Thyroid gland (tissue), 4 donors: ENCODE measurements at regions not wholly inside any gene's neighbourhood (a gene's known extent, or its start where the extent isn't known, plus 50 kb on each side); places are given as distances from the start of the nearest gene placed in this dataset.

ENCODE experiments used
- CTCF ChIP-seq, 6 experiments: fragments of 200-600 bp in 3 of 6; fragments of 450-650 bp in 3 of 6; sonication (generic) in 3 of 6; IDR thresholded peaks; one replicate each; pipeline ENCODE4 v1.5.1; 2016 to 2019; ENCODE audit warnings: antibody characterized with exemption in 6 of 6, mild to moderate bottlenecking in 2 of 6, inconsistent platforms in 1 of 6, moderate library complexity in 1 of 6
- POLR2A ChIP-seq, 2 donors: fragments of 450-650 bp; IDR thresholded peaks; one replicate each; pipeline ENCODE4 v1.6.1; 2017; ENCODE audit warnings: antibody characterized with exemption in 2 of 2, mild to moderate bottlenecking in 2 of 2, moderate library complexity in 1 of 2

GRCh38 chr4:186939226-186939625 lies 215.6 kb upstream of the FAT1 start:
- TF ChIP-seq CTCF (IDR thresholded peaks at IDR 0.05) (no peak), POLR2A (IDR thresholded peaks at IDR 0.05) (no peak)
